MM.1S (cell line): ENCODE measurements at regions not wholly inside any gene's neighbourhood (a gene's known extent, or its start where the extent isn't known, plus 50 kb on each side); places are given as distances from the start of the nearest gene placed in this dataset.

Experiments
- CTCF ChIP-seq: fragments of 300-600 bp; sonication (generic); IDR thresholded peaks from 2 replicates; pipeline ENCODE4 v1.5.1; 2016; ENCODE audit warnings: antibody characterized with exemption, low read length, mixed read lengths
- EZH2 ChIP-seq: fragments of 300-600 bp; sonication (generic); optimal IDR thresholded peaks from 2 replicates; pipeline ENCODE3; 2017; ENCODE audit warnings: low read depth, mild to moderate bottlenecking, antibody characterized with exemption, low read length, mixed read lengths
- EZH2phosphoT487 ChIP-seq: fragments of 300-600 bp; sonication (generic); IDR thresholded peaks from 2 replicates; pipeline ENCODE4 v1.6.1; 2018; ENCODE audit warnings: antibody characterized with exemption, low read length

- TF ChIP-seq CTCF (no peak), EZH2 (no peak), EZH2phosphoT487 (no peak)
Observed at GRCh38 chrX:21295246-21295820, 78.9 kb upstream of the CNKSR2 start.
